ENCODE measurements at regions not wholly inside any gene's neighbourhood (a gene's known extent, or its start where the extent isn't known, plus 50 kb on each side); places are given as distances from the start of the nearest gene placed in this dataset.
"Not testable (repeated sequence)": the region's sequence is repeated elsewhere in the genome, so short reads cannot be mapped to it uniquely, and the experiment has no call there.

DNA sequence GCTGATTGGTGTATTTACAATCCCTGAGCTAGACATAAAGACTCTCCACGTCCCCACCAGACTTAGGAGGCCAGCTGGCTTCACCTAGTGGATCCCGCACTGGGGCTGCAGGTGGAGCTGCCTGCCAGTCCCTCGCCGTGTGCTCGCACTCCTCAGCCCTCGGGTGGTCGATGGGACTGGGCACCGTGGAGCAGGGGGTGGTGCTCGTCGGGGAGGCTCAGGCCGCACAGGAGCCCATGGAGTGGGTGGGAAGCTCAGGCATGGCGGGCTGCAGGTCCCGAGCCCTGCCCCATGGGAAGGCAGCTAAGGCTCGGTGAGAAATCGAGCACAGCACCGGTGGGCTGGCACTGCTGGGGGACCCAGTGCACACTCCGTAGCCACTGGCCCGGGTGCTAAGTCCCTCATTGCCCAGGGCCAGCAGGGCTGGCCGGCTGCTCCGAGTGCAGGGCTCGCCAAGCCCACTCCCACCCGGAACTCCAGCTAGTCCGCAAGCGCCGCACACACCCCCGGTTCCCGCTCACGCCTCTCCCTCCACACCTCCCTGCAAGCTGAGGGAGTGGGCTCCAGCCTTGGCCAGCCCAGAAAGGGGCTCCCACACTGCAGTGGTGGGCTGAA, 1441.2 kb upstream of the ACVR2A start:
- in situ Hi-C loops (cut with MboI; ENCODE audit: low sequenced_read_pairs), result not testable (repeated sequence)

DNA sequence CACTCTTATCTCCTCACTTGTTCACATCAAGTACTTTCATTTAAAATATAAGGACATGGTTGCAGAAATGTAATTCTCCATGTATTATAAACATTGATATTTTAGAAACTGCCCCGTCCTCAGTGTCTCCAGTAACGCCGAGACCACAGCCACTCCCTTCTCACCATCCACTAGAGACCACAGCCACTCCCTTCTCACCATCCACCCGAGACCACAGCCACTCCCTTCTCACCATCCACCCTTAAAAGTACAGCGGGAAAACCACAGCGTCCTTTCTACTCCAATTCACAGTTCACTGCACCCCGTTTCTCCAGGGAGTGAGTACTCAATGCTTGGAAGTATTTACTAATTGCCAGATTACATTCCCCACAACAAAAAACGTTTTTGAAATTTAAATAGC, 1452.2 kb upstream of the ACVR2A start:
- in situ Hi-C loops (cut with MboI; ENCODE audit: low sequenced_read_pairs), result no loop called here

DNA sequence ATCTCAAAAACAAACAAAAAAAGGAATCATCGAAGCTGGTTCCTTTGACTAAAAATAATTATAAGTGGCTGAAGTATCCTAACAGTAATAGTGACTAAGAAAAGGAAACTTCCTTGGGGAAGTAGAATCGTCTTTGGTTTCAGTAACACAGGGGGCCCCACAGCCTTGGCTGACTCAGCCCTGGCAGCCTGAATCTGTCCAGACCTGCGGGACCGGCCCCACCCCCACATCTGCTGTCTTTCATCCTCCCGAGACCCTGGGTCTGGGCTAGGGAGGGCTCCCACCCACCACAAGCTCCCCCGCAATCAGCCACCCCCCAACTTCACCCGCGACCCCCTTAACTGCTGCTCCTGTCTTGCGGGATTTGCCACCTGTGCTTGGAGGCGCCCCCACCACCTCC, 1452.6 kb upstream of the ACVR2A start:
- in situ Hi-C loops (cut with MboI; ENCODE audit: low sequenced_read_pairs), result no loop called here

DNA sequence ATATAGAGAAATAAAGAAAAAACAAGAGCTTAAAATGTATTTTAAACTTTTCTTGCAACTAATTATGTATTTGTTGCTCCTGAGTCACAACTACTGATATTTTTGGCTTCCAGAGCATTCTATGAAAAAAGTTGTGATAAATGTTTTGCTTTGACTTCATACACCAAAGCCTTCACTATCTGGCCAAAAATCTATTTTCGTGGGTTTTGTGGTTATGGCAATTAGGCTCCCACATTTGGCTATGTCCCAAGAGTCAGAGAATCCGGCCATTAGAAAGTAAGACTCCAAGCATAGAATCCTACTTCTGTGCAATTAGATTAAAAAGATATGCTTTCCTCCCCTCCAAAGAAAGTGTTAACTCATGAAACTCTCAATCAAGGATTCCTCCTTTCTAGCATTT, 1456.1 kb upstream of the ACVR2A start:
- in situ Hi-C loops (cut with MboI; ENCODE audit: low sequenced_read_pairs), result no loop called here

DNA sequence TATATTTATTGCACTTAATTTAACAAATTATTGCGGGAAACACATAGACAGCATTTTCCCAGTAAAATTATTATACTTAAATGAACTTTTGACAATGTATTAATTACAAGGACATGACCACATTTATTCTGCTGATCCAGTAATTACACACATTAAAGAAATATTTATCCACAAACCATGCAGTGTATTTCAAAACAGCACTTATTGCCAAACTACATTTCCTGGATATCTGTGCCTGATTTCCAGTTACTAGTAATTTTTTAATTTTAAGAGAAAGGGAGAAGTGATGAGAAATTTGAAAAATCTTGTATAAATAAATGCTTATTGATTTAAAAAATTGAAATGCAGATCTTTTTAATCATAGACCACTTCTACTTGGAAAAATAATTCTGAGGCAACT, 1458.7 kb upstream of the ACVR2A start:
- in situ Hi-C loops (cut with MboI; ENCODE audit: low sequenced_read_pairs), result no loop called here

DNA sequence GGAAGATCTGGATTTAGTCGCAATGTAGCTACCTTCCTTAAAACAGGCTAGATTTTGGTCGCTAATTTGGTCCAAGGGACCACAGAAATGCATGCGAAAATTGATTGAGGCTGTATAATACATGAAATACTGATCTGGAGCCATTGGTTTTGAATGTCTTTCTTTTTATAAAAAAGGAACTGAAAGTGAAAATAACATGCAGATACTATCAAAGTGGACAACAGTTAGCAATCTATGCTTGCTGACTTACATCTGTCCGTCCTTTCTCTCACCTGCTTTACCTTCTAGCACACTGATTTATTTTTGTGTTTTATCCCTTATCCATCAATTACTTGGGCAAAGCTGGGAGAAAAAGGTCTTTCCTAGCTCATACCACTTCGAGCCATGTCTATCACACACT, 1459.8 kb upstream of the ACVR2A start:
- in situ Hi-C loops (cut with MboI; ENCODE audit: low sequenced_read_pairs), result no loop called here

DNA sequence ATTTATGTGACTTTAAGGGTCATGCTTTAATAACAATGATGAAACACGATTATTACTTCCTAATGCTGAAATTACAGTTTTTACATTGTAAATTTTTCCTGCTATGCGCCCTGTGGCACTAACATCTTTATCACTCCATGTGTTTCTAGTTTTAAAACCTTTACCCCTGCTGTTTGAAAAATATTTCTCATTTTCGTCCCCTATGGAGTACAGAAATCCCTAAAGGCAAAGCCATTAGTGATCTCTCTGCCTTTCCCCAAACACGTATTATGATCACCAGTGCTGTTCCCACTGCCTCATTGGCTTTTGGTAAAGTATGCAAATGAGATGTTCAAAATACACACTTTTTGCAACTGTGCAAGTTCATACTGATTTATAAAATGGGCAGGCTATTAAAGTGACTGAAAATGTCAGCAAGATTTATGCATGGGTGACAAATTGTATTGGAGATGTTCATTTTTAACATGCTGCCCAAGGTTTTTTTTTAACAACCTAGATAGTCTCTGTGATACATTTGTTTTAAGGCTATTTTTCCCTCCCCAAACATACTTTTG, 1468.2 kb upstream of the ACVR2A start:
- in situ Hi-C loops (cut with MboI; ENCODE audit: low sequenced_read_pairs), result no loop called here

DNA sequence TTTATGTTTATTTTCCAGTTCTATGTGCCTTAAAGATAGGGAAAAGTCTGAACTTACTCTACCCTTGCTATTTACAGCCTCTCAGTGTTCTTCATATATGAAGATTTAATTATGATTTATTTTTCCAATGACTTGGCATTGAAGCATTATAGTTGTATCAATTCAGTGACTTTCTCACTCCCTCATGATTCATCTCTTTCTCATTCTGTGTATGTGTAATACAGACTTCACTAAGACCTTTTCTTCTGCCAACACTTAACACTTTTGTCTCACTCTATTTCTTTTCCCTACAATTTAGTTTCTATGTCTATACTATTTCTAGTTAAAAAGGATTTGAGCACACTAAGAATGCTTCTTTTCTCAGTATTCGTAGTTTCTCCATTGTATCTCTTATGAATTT, 1470.3 kb upstream of the ACVR2A start:
- in situ Hi-C loops (cut with MboI; ENCODE audit: low sequenced_read_pairs), result no loop called here

DNA sequence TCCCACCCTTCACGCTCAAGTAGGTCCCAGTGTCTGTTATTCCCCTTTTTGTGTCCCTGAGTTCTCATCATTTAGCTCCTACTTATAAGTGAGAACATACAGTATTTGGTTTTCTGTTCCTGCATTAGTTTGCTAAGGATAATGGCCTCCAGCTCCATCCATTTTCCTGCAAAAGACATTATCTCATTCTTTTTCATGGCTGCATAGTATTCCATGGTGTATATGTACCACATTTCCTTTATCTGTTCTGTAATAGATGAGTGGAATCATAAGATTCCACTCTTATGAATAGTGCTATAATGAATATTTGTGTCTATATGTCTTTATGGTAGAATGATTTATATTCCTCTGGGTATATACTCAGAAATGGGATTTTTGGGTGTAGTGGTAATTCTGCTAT, 1473.5 kb upstream of the ACVR2A start:
- in situ Hi-C loops (cut with MboI; ENCODE audit: low sequenced_read_pairs), result not testable (repeated sequence)

DNA sequence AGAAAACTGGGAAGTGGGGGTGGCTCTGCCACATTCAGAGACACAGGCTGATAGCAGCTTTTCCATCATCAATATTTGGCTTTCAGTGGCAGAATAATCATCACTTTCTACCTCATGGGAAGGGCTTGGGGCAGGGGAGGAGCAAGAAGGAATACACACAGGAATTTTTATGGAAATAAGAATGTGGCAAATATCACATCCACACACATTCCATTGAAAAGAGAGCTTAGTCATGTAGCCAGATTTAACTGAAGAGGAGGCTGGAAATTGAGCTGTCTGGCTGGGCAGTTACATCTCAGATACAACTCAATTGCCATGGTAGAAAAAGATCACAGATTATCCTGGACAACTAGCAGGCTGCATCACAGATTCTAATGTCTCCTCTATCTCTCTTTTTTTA, 1474.0 kb upstream of the ACVR2A start:
- in situ Hi-C loops (cut with MboI; ENCODE audit: low sequenced_read_pairs), result no loop called here

DNA sequence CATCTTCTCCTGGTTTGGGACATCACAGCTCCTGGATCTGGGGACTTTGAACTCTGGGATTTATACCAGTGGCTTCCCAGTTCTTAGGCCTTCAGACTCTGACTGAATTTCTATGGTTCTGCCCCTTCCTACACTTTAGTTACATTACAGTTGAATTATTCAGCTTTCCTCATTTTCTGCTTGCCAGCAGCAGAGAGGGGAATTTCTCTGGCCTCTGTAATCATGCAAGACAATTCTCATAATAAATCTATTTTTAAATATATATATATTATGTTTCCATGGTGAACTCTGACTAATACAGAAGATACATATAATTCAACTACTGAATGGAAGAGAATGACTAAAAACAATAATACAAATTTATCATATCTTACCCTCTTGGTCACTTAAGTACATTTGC, 1478.6 kb upstream of the ACVR2A start:
- in situ Hi-C loops (cut with MboI; ENCODE audit: low sequenced_read_pairs), result no loop called here

DNA sequence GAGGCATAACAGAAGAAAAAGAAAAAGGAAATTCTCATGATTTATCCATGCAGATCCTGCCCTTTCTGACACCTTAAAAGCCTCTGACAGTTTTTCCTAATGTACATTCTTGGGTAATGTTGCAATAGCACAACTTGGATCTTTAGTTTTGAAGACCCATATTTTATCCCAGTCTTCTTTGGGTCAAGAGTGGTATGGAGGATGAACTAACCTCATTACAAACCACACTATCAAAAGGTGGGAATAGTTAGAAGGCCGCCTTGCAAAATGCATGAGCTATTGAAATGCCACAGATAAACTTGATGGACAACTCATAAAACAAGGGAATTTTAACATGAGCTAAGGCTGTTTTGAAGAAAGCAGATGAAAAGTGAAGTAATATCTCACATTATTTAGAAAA, 1479.8 kb upstream of the ACVR2A start:
- in situ Hi-C loops (cut with MboI; ENCODE audit: low sequenced_read_pairs), result no loop called here

DNA sequence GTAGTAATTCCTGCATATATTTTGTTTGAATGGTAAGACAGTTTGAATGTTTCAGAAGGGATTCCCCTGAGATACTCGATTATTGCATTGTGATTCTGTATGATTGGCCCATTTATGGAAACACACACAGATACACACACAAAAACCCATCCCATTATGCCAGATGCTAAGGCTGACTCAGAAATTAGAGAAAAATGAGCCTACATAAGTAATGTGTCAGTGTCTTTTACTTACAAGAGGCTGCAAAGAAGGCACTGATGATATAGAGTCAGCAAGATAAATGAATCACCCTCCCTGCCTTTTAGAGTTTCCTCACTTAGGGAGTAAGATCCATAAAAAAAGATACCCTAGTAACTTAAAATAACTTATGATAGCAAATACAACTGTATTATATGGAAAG, 1481.1 kb upstream of the ACVR2A start:
- in situ Hi-C loops (cut with MboI; ENCODE audit: low sequenced_read_pairs), result no loop called here

DNA sequence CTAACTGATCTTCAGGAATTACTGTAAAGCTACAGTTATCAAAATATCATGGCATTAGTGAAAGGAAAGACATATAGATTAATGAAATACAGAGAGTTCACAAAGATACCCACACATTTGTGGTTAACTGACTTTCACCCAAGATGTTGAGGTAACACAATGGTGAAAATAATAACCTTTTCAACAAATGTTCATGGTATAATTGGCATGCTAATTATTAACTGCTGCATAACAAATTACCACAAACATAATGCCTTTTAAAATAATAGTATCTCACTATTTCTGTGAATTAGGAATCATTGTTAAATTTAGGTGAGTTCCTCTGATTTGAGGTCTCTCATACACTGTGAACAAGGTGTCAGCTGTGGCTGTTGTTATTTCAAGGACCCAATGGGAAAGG, 1493.1 kb upstream of the ACVR2A start:
- in situ Hi-C loops (cut with MboI; ENCODE audit: low sequenced_read_pairs), result no loop called here

DNA sequence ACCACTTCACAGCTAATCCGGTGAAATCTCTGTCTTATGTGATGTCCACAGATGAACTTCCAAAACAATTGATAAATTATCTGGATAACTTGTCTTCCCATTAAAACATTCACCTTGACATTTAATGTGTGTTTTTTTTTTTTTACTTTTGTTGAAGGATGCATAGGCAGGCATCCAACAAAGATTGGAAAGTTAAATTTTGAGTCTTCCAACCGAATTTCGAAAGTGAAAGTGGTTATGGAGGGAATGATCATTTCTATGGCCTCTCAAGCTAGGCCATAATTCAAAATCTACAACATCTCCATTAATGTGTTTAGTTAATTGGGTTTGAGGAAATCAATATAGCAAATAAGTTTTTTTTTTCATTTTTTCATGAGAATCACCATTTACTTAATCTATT, 1495.5 kb upstream of the ACVR2A start:
- in situ Hi-C loops (cut with MboI; ENCODE audit: low sequenced_read_pairs), result no loop called here

DNA sequence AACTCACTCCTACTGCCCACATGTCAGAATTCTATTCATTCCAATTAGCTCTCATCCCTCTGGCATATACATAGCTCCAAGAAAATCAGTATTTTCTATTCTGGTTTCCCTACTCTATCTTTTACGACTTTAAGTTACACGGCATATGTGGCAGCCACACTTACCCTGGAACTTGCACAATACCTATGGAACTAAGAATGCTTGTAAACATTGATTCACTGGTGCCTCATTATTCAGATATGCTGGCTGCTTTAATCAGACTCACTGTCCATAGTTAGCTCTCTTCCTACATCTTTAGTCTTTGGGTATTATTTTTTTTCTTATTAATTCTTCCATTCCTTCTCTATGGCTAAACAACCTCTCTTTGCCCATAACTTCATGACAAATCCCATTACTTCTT, 1519.9 kb upstream of the ACVR2A start:
- in situ Hi-C loops (cut with MboI; ENCODE audit: low sequenced_read_pairs), result no loop called here

DNA sequence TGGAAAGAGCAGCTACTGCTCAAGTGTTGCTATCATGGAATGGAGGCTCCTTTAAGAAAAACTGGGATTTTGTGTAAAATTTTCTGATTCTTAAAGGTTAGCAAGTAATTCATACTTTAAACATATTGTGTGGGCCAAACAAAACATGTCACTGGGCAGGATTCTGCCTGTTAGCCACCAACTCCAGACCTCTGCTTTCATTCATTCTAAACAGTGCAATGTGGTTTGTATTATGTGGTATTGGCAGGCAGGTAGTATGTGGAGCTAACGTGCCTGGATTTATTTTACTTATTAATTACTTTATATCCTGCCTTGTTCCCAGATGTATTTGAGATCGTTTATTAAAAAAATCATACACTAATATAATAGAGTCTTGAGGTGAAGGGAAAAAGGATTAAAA, 1521.3 kb upstream of the ACVR2A start:
- in situ Hi-C loops (cut with MboI; ENCODE audit: low sequenced_read_pairs), result no loop called here

DNA sequence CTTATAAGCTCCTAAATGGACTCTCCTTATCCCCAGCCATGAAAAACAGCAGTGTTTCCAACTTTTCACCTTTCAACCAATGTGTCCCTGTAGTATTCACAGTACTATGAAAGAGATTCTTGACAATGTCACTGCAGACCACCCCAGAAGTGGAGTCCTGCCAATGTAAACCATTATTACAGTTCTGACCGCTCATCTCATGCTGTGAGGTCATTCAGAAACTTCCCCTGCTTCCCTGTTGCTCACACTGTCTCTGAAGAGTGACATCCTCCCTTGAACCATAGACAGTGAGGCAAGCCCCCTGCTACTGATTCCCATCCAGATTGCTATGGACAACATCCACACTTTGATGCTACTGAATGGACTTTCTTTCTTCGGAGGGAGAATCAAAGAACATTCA, 1523.7 kb upstream of the ACVR2A start:
- in situ Hi-C loops (cut with MboI; ENCODE audit: low sequenced_read_pairs), result no loop called here

DNA sequence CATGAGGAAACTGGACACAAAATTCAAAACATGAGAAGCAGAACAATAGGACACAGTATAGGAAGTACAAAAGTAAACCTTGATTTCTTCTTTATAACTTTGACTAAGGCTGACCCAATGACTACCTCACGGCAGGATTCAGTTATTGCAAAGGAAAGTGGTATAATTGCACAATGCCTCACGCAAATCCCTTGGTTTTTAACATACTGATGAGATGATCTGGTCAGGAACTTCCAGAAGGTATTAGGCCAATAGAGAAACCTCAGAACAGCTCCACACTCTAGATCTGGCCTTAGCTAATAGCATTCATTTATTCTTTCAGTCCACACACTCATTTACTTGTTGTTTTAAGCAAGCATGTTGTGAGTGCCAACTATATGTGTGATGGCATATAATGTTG, 1526.9 kb upstream of the ACVR2A start:
- in situ Hi-C loops (cut with MboI; ENCODE audit: low sequenced_read_pairs), result no loop called here

DNA sequence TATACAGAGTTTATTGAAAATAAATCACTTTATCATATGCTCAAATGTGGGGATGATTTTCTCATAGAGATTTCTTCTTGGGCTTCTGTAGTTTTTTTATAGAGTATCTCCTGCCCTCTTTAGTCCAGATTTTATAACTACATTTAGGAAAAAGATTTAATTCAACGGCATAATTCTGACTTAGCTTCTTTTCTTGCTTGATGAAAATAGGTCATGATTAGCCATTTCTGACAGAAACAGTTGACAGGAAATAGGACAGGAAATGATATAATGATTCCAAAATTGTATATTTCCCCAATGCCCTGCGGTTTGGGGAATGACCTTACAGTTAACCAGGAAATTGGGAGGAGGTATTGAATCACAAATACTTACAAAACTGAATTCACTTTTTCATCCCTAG, 1531.9 kb upstream of the ACVR2A start:
- in situ Hi-C loops (cut with MboI; ENCODE audit: low sequenced_read_pairs), result no loop called here

DNA sequence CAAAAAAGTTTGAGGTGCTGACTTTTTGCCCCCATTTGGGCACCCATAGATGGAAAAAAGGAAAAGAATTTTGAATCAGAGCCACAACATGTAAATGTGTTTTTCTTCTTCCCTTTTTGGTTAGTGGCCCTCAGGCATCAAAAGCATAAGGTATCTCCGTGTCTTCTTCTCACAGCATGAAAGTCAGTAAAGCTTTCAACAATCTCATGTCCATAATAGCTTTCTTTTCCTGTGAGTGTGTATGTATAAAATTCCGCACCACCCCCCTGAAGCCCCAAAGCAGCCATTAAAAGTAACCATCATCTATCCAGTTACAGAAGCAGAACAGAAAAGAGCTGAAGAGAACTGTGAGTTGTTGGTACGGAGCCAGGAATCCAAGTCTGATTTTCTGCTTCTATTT, 1539.7 kb upstream of the ACVR2A start:
- in situ Hi-C loops (cut with MboI; ENCODE audit: low sequenced_read_pairs), result no loop called here

DNA sequence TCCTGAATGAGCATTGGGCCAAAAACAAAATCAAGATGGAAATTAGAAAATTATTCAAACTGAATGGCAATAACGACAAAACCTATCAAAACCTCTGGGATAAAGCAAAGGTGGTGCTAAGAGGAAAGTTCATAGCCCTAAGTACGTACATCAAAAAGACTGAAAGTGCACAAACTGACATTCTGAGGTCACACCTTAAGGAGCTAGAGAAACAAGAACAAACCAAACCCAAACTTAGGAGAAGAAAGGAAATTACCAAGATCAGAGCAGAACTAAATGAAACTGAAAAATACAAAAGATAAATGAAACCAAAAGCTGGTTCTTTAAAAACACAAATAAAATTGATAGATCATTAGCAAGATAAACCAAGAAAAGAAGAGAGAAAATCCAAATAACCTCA, 1543.5 kb upstream of the ACVR2A start:
- in situ Hi-C loops (cut with MboI; ENCODE audit: low sequenced_read_pairs), result no loop called here

DNA sequence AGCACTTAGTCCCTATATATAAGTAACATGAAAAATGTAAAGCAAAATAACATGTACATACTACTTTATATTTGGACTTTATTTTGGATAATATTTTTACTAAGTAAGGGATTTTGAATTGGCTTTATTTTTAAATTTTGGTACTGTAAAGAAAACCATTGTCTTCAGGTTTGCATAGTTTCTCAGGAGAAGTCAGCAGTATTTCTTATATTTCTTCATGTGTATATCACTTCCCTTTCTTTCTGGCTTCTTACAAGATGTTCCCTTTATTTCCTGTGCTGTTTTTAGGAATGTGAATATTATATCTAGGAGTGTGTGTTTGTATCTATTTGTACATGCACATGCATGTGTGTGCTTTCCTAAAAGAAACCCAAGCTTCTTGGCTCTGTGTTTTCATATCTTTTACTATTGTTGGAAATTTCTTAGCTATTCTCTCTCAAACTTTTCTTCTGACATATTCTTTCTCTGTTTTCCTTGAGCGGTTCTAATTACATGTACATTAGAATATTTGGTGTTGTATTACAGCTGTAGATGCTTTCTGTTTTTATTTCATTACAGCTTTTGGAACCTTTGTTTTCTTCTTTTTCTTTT, 1549.7 kb upstream of the ACVR2A start:
- in situ Hi-C loops (cut with MboI; ENCODE audit: low sequenced_read_pairs), result no loop called here
